ENCODE measurements at regions not wholly inside any gene's neighbourhood (a gene's known extent, or its start where the extent isn't known, plus 50 kb on each side); places are given as distances from the start of the nearest gene placed in this dataset.

- no peak for TF ChIP-seq RAD21 (IDR thresholded peaks at IDR 0.05; ENCODE audit: low read depth)
- TF ChIP-seq EP300 (IDR thresholded peaks at IDR 0.05; ENCODE audit: borderline replicate concordance) = no peak
- no peak for TF ChIP-seq REST (IDR thresholded peaks at IDR 0.05; ENCODE audit: low read depth)
- TF ChIP-seq MAX (IDR thresholded peaks at IDR 0.05) = no peak
- no peak for TF ChIP-seq CREB1 (IDR thresholded peaks at IDR 0.05; ENCODE audit: low read depth)
Observed at GRCh38 chr6:167576050-167576741, 250.5 kb upstream of the AFDN start.

All from Ishikawa (cell line).